Effector memory CD4-positive, alpha-beta T cell (primary cell): ENCODE measurements at regions not wholly inside any gene's neighbourhood (a gene's known extent, or its start where the extent isn't known, plus 50 kb on each side); places are given as distances from the start of the nearest gene placed in this dataset.
"Not testable (repeated sequence)": the region's sequence is repeated elsewhere in the genome, so short reads cannot be mapped to it uniquely, and the experiment has no call there.

Experiments
- DNase-seq, 3 donors: peaks; one replicate each; pipeline ENCODE4 v3.0.0-alpha.2; 2020
- H3K27ac ChIP-seq: 2 replicates; pipeline ENCODE4 v1.7.0; 2013; ENCODE audit warnings: mild to moderate bottlenecking, low read length, moderate library complexity; ENCODE audit not compliant: insufficient read depth, poor library complexity, severe bottlenecking
- H3K27me3 ChIP-seq: replicated peaks from 2 replicates; pipeline ENCODE4 v1.7.0; 2013; ENCODE audit warnings: mild to moderate bottlenecking, low read length; ENCODE audit not compliant: insufficient read depth, control insufficient read depth, poor library complexity, severe bottlenecking
- H3K36me3 ChIP-seq: 2 replicates; pipeline ENCODE4 v1.7.0; 2013; ENCODE audit warnings: mild to moderate bottlenecking, low read length, moderate library complexity; ENCODE audit not compliant: control insufficient read depth, insufficient read depth
- H3K4me1 ChIP-seq: 2 replicates; pipeline ENCODE4 v1.7.0; 2013; ENCODE audit warnings: low read length, mild to moderate bottlenecking; ENCODE audit not compliant: control insufficient read depth, insufficient read depth, poor library complexity, severe bottlenecking
- H3K4me3 ChIP-seq: 2 replicates; pipeline ENCODE4 v1.7.0; 2013; ENCODE audit warnings: low read length, low read depth, mild to moderate bottlenecking; ENCODE audit not compliant: insufficient read depth, poor library complexity, severe bottlenecking
- H3K9me3 ChIP-seq: 2 replicates; pipeline ENCODE4 v1.7.0; 2013; ENCODE audit warnings: mild to moderate bottlenecking, low read length, moderate library complexity; ENCODE audit not compliant: control insufficient read depth

GRCh38 chr1:121048293-121048752, 135.8 kb downstream of the FAM72B start:
- not testable (repeated sequence) for H3K9me3 ChIP-seq, DNase-seq, H3K4me1 ChIP-seq, H3K36me3 ChIP-seq, H3K27me3 ChIP-seq, H3K27ac ChIP-seq, H3K4me3 ChIP-seq

DNA sequence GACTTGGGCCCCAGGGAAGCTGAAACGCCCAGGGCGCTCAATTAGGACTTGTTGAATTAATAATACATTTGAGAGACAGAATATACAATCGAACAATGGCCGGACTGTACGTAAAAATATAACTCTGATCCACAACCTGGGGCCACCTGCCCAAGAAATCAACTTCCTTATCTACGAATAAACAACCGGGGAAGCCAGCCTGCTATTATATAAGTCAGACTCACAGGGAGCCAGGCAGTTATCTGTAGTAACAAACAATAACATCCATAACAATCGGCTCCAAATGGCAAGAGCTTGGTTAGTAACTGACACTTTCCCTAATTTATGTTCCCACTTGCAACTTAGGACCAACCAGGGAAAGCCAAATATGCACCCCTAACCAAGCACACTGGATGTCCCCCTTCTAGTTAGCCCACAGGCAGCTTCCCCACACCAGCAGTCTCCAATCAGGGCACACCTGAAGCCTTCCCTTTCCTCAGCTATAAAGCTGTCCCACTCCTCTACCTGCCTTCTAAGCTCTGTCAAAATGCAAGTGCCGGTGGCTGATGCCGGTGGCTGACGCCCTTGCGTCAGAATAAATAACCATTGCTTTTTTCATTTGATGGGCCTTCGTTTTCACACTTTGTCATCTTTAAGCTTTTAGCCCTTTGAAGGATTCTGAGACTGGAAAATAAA, 135.2 kb downstream of the FAM72B start:
- H3K4me3 ChIP-seq, H3K9me3 ChIP-seq, H3K36me3 ChIP-seq, DNase-seq, H3K27me3 ChIP-seq, H3K27ac ChIP-seq, H3K4me1 ChIP-seq: not testable (repeated sequence)

DNA sequence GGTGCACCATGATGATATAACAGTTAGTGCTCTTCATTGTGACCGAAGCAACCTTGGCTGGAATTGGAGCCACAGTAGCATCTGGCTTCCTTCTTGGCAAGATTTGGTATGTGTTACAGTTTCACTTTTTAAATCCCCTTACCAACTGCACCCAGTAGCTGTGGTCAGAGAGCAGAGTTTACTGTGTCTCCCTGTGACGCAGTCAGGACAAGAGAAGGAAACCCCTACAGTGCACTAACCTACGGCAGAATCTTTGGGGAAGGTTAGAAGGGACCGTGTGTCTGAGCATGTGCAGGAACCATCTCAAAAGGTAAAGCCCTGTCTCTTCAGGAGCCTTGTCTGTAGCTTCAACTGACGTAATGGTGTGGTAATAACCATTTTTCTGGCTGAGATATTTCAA, 134.0 kb downstream of the FAM72B start:
- not testable (repeated sequence) for H3K27me3 ChIP-seq, DNase-seq, H3K27ac ChIP-seq, H3K4me1 ChIP-seq, H3K9me3 ChIP-seq, H3K4me3 ChIP-seq, H3K36me3 ChIP-seq

DNA sequence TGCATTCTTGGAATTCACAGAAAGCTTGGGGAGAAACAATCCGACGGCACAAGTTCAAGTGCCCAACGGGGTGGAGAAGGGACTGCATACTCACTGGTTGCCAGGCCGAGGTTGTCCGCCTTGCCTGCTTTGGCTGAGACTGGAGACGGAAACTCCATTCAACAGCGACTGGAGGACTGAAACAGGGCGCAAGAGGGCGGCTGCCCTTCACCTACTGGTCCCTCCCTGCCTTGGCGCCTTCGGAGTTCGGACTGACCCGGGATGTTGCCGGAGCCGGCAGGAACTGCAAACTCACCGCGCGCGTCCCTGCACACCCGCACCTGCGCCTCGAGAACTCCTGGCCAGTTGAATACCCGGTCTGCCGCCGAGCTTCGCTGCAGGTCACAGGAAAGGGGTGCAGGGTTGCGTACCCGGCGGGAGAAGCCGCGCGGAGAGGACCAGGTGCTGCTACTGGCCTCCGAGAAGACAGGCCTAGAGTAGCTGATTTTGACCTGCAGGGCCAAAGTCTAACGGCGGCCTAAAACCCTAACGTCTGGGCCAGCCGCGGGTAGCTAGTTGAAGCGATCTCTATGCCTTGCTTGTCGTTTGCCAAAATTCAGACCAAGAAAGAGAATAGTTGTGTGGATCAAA, 132.9 kb downstream of the FAM72B start:
- H3K4me1 ChIP-seq, H3K27ac ChIP-seq, H3K4me3 ChIP-seq, H3K9me3 ChIP-seq, H3K36me3 ChIP-seq, DNase-seq, H3K27me3 ChIP-seq: not testable (repeated sequence)

GRCh38 chr1:121052081-121052660, 132.0 kb downstream of the FAM72B start:
- not testable (repeated sequence) for H3K4me1 ChIP-seq, H3K36me3 ChIP-seq, DNase-seq, H3K9me3 ChIP-seq, H3K4me3 ChIP-seq, H3K27ac ChIP-seq, H3K27me3 ChIP-seq

GRCh38 chr1:121054928-121055327, 129.2 kb downstream of the FAM72B start:
- H3K27me3 ChIP-seq, H3K4me3 ChIP-seq, DNase-seq, H3K27ac ChIP-seq, H3K4me1 ChIP-seq, H3K9me3 ChIP-seq, H3K36me3 ChIP-seq: not testable (repeated sequence)

DNA sequence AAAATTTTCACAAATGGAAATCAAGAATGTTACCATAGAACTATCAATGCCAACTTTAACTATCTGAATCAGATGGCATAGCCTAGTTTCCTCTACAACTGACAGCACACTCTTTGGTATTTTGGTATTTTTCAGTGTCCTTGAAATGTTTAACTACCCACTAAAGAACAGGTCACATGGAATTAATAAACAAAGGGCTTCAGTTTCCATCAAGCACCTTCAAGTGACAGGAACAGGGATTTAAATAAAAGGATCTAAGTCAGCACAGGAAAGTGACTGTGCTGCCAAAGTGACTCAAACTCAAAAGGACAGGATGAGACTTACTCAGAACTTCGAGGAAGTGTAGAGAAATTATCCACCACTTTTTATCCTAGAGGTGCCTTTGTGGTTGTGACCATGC, 117.2 kb downstream of the FAM72B start:
- not testable (repeated sequence) for H3K9me3 ChIP-seq, H3K27ac ChIP-seq, H3K27me3 ChIP-seq, H3K36me3 ChIP-seq, H3K4me3 ChIP-seq, DNase-seq, H3K4me1 ChIP-seq

- DNase-seq, H3K27me3 ChIP-seq, H3K27ac ChIP-seq, H3K4me1 ChIP-seq, H3K9me3 ChIP-seq, H3K36me3 ChIP-seq, H3K4me3 ChIP-seq: not testable (repeated sequence)
These were observed 115.2 kb downstream of the FAM72B start for GRCh38 chr1:121068738-121069499.

DNA sequence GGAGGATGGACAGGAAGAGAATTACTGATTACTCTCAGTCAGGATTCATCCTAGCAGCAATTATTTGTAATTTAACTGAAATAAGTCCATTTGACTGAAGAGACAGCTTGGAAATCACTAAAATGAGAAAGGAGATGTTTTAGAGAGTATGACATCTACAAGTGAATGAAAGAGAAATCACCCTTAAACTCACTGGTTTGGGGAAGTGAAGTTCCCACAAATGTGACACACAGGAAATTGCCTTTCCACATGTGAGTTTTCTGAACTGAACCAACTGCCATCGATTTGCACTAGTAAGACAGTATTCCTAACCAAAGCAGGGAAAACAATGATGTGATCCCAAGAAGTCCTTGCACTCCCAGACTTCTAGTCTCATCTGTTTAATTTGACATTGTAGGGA, 110.3 kb downstream of the FAM72B start:
- not testable (repeated sequence) for H3K9me3 ChIP-seq, H3K4me1 ChIP-seq

GRCh38 chr1:121075254-121075805, 108.8 kb downstream of the FAM72B start:
- not testable (repeated sequence) for H3K36me3 ChIP-seq, H3K9me3 ChIP-seq, H3K27ac ChIP-seq, H3K4me1 ChIP-seq, DNase-seq, H3K27me3 ChIP-seq, H3K4me3 ChIP-seq

More for the DNA sequence above, 110.3 kb downstream of the FAM72B start:
- not testable (repeated sequence) for H3K27me3 ChIP-seq, H3K36me3 ChIP-seq, DNase-seq, H3K27ac ChIP-seq, H3K4me3 ChIP-seq
